ENCODE measurements at regions not wholly inside any gene's neighbourhood (a gene's known extent, or its start where the extent isn't known, plus 50 kb on each side); places are given as distances from the start of the nearest gene placed in this dataset.

DNA sequence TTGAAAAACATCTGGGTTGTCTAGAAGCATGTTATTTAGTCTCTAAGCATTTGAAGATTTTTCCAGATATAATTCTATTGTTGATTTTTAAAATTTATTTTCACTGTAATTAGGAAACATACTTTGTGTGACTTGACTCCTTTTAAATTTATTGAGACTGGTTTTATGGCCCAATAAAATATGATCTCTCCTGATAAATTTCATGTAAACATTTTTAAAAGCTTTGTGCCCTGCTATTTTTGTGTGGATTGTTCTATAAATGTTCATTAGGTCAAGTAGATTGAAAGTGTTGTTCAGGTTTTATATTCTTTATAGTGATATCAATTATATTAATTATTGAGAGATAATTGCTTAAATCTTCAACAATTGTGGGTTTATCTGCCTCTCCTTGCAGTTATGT, 105.4 kb downstream of the RFX6 start:
- Histone ChIP-seq H3K4me1 (replicated peaks) (no peaks in the 10 kb centered on the region), H3K36me3 (no peaks in the 10 kb centered on the region), H3K4me3 (no peak overlapping the region), H3K27me3 (replicated peaks; ENCODE audit: insufficient read depth) (no peaks in the 10 kb centered on the region), H3K9me3 (no peaks in the 10 kb centered on the region), H3K27ac (no peak overlapping the region)
- intact Hi-C loops (cut with DNase I) = no loop called here
- TF ChIP-seq POLR2AphosphoS5 (IDR thresholded peaks at IDR 0.05) = no peak
- TF ChIP-seq POLR2A (IDR thresholded peaks at IDR 0.05) = no peak
- TF ChIP-seq, protein P1, sequence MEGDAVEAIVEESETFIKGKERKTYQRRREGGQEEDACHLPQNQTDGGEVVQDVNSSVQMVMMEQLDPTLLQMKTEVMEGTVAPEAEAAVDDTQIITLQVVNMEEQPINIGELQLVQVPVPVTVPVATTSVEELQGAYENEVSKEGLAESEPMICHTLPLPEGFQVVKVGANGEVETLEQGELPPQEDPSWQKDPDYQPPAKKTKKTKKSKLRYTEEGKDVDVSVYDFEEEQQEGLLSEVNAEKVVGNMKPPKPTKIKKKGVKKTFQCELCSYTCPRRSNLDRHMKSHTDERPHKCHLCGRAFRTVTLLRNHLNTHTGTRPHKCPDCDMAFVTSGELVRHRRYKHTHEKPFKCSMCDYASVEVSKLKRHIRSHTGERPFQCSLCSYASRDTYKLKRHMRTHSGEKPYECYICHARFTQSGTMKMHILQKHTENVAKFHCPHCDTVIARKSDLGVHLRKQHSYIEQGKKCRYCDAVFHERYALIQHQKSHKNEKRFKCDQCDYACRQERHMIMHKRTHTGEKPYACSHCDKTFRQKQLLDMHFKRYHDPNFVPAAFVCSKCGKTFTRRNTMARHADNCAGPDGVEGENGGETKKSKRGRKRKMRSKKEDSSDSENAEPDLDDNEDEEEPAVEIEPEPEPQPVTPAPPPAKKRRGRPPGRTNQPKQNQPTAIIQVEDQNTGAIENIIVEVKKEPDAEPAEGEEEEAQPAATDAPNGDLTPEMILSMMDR (IDR thresholded peaks at IDR 0.05) = no peak
- DNase-seq (ENCODE audit: low spot score) = no peak

DNA sequence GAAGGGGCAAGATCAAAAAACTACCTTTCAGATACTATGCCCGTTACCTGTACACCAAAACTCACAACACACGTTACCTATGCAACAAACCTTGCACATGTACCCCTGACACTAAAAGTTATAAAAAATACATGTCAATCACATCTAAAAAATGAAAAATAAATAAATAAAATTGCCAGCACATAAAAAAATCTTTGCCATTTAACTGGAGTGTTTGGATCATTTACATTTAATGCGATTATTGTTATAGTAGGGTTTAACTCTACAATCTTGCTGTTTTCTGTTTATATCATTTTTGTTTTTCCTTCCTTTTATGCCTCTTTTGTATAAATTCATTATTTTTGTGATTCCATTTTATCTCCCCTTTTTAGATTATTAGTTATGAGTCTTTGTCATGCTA, 106.3 kb downstream of the RFX6 start:
- over 99% methylated on average over 3 of the region's 3 CpGs for WGBS

DNA sequence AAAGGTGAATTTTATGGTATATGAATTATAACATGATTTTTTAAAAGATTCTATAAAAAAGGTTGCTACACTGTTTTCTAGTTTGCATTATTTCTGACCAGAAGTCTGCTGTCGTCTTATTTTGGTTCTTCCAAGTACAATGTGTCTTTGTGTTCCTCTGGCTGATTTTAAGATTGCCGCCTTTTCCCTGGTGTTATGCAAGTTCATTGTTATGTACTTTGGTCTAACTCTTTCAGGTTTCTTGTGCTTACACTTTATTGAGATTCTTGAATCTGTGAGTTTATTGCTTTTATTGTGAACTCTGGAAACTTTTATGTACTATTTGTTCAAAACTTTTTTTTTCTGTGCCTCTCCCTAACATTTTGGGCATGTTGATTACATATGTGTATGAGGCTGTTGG, 109.8 kb downstream of the RFX6 start:
- Histone ChIP-seq H3K27ac (no peak overlapping the region), H3K36me3 (no peaks in the 10 kb centered on the region), H3K27me3 (replicated peaks; ENCODE audit: insufficient read depth) (no peaks in the 10 kb centered on the region), H3K4me1 (replicated peaks) (no peaks in the 10 kb centered on the region), H3K4me3 (no peak overlapping the region), H3K9me3 (no peaks in the 10 kb centered on the region)
- intact Hi-C loops (cut with DNase I) = no loop called here
- DNase-seq (ENCODE audit: low spot score) = no peak
- WGBS = 42% methylated on average over 2 of the region's 2 CpGs
- TF ChIP-seq POLR2AphosphoS5 (IDR thresholded peaks at IDR 0.05) (no peak), POLR2A (IDR thresholded peaks at IDR 0.05) (no peak)
- TF ChIP-seq, protein P1 (IDR thresholded peaks at IDR 0.05) = no peak

More for the DNA sequence above, 106.3 kb downstream of the RFX6 start:
- no peak overlapping the region for H3K27ac ChIP-seq
- no peaks in the 10 kb centered on the region for H3K4me1 ChIP-seq (replicated peaks)
- intact Hi-C loops (cut with DNase I) = no loop called here
- no peaks in the 10 kb centered on the region for H3K27me3 ChIP-seq (replicated peaks; ENCODE audit: insufficient read depth)
- no peak for DNase-seq (ENCODE audit: low spot score)
- no peaks in the 10 kb centered on the region for H3K36me3 ChIP-seq
- H3K4me3 ChIP-seq = no peak overlapping the region
- no peaks in the 10 kb centered on the region for H3K9me3 ChIP-seq
- TF ChIP-seq POLR2A (IDR thresholded peaks at IDR 0.05) (no peak), POLR2AphosphoS5 (IDR thresholded peaks at IDR 0.05) (no peak)
- TF ChIP-seq, protein P1 (IDR thresholded peaks at IDR 0.05) = no peak

DNA sequence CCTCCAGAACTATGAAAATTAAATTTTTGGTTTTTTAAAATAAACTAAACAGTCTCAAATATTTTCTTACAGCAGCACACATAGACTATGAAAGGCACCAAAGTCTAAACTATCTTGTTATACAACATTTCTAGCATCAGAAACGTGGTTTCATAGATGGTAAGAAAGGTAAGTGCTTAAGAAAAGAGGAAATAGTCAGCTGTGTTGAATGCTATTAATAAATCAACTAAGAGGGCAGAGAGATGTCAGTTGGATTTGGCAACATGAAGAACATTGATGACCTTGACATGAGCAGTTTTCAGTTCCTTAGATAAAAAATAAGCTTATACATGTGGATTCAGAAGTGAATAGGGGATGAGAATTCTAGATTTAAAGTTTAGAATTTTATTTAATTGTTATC, 113.6 kb downstream of the RFX6 start:
- Histone ChIP-seq H3K36me3 (no peaks in the 10 kb centered on the region), H3K9me3 (no peaks in the 10 kb centered on the region), H3K4me3 (no peak overlapping the region), H3K4me1 (replicated peaks) (peaks cover 4% of the 10 kb centered on the region), H3K27ac (no peak overlapping the region), H3K27me3 (replicated peaks; ENCODE audit: insufficient read depth) (no peaks in the 10 kb centered on the region)
- no peak for DNase-seq (ENCODE audit: low spot score)
- 31% methylated on average over 1 of the region's 1 CpG for WGBS
- intact Hi-C loops (cut with DNase I) = no loop called here
- TF ChIP-seq POLR2A (IDR thresholded peaks at IDR 0.05) = no peak
- TF ChIP-seq, protein P1 (IDR thresholded peaks at IDR 0.05) = no peak
- TF ChIP-seq POLR2AphosphoS5 (IDR thresholded peaks at IDR 0.05) = no peak

DNA sequence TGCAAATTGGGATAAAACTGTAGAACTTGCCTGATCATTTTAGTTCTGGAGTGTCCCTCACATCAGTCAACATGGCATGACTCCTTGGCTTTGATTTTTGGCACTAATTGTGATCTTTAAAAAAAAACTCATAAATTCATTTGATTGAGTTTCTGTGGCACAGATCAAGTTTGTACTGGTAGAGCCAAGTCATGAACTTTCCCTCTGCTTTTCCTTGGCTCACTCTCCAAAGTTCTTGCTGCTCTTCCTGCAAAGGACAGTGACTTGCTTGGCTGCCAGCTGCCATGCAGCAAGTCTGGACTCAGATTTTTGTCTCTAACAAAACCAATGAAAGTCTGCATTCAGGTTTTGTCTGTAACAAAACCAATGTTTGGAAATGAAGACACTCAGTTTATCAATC, 115.5 kb downstream of the RFX6 start:
- Histone ChIP-seq H3K27me3 (replicated peaks; ENCODE audit: insufficient read depth) (no peaks in the 10 kb centered on the region), H3K4me3 (no peak overlapping the region), H3K36me3 (no peaks in the 10 kb centered on the region), H3K27ac (no peak overlapping the region), H3K4me1 (replicated peaks) (peaks cover 4% of the 10 kb centered on the region), H3K9me3 (no peaks in the 10 kb centered on the region)
- intact Hi-C loops (cut with DNase I) = no loop called here
- TF ChIP-seq, protein P1 (IDR thresholded peaks at IDR 0.05) = no peak
- peak; percentile 69 for TF ChIP-seq POLR2AphosphoS5 (IDR thresholded peaks at IDR 0.05)
- DNase-seq (ENCODE audit: low spot score) = peak; percentile 58
